DOHH2 (cell line): ENCODE measurements at regions not wholly inside any gene's neighbourhood (a gene's known extent, or its start where the extent isn't known, plus 50 kb on each side); places are given as distances from the start of the nearest gene placed in this dataset.

Experiments used
- EZH2phosphoT487 ChIP-seq: fragments of 200-600 bp; sonication (generic); IDR thresholded peaks from 2 replicates; pipeline ENCODE4 v1.6.1; 2017; ENCODE audit warnings: borderline replicate concordance, mild to moderate bottlenecking, antibody characterized with exemption, low read length, moderate library complexity, mixed read lengths
- TF ChIP-seq, protein P1 (sequence below): fragments of 200-600 bp; sonication (generic); IDR thresholded peaks from one replicate; pipeline ENCODE4 v1.5.1; 2014; ENCODE audit warnings: antibody characterized with exemption, mild to moderate bottlenecking, low read depth, low read length; ENCODE audit not compliant: poor library complexity, severe bottlenecking

DNA sequence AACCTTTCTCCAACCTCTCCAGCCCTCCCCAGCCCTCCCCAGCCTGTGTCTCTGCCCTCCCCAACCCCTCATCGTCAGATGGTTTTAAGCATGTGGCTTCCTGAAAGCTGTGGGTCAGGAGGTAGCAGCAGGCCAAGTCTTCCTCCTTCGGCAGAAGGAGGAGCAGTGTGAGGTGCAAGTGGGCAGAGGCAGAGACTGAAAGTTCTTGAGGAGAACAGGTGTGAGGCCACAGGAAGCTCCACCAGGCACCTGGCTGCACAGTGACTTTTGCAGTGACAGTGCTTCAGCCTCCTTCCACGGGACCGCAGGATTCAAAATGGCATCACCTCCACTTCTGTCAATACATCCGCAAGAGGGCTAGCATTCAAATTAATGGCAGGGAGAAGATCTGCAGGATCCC lies 203.9 kb upstream of the LEF1 start:
- TF ChIP-seq, protein P1, sequence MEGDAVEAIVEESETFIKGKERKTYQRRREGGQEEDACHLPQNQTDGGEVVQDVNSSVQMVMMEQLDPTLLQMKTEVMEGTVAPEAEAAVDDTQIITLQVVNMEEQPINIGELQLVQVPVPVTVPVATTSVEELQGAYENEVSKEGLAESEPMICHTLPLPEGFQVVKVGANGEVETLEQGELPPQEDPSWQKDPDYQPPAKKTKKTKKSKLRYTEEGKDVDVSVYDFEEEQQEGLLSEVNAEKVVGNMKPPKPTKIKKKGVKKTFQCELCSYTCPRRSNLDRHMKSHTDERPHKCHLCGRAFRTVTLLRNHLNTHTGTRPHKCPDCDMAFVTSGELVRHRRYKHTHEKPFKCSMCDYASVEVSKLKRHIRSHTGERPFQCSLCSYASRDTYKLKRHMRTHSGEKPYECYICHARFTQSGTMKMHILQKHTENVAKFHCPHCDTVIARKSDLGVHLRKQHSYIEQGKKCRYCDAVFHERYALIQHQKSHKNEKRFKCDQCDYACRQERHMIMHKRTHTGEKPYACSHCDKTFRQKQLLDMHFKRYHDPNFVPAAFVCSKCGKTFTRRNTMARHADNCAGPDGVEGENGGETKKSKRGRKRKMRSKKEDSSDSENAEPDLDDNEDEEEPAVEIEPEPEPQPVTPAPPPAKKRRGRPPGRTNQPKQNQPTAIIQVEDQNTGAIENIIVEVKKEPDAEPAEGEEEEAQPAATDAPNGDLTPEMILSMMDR, result no peak
- no peak for TF ChIP-seq EZH2phosphoT487
